ENCODE measurements at regions not wholly inside any gene's neighbourhood (a gene's known extent, or its start where the extent isn't known, plus 50 kb on each side); places are given as distances from the start of the nearest gene placed in this dataset.

- no peak for DNase-seq (ENCODE audit: low read depth)
- no peak overlapping the region for H3K4me3 ChIP-seq (ENCODE audit: low read depth, low read length)
- TF ChIP-seq MAX (IDR thresholded peaks at IDR 0.05; ENCODE audit: low read depth, low read length) (no peak), POLR2A (IDR thresholded peaks at IDR 0.05; ENCODE audit: extremely low read depth, insufficient read length) (no peak), MYC (IDR thresholded peaks at IDR 0.05; ENCODE audit: low read depth, low read length) (no peak), CTCF (IDR thresholded peaks at IDR 0.05; ENCODE audit: low read depth, low read length) (no peak)
Measured at GRCh38 chr6:139858429-139858828, 484.0 kb upstream of the CITED2 start.

- TF ChIP-seq CTCF (IDR thresholded peaks at IDR 0.05; ENCODE audit: low read depth, low read length) (no peak), MYC (IDR thresholded peaks at IDR 0.05; ENCODE audit: low read depth, low read length) (no peak), POLR2A (IDR thresholded peaks at IDR 0.05; ENCODE audit: extremely low read depth, insufficient read length) (no peak), MAX (IDR thresholded peaks at IDR 0.05; ENCODE audit: low read depth, low read length) (no peak)
- no peak overlapping the region for H3K4me3 ChIP-seq (ENCODE audit: low read depth, low read length)
- DNase-seq (ENCODE audit: low read depth), result no peak
Measured at GRCh38 chr6:139857143-139857542, 482.7 kb upstream of the CITED2 start.

GRCh38 chr6:139856562-139856961 is 482.1 kb upstream of the CITED2 start:
- no peak for TF ChIP-seq POLR2A (IDR thresholded peaks at IDR 0.05; ENCODE audit: extremely low read depth, insufficient read length)
- no peak for TF ChIP-seq CTCF (IDR thresholded peaks at IDR 0.05; ENCODE audit: low read depth, low read length)
- no peak for TF ChIP-seq MYC (IDR thresholded peaks at IDR 0.05; ENCODE audit: low read depth, low read length)
- TF ChIP-seq MAX (IDR thresholded peaks at IDR 0.05; ENCODE audit: low read depth, low read length), result no peak
- DNase-seq (ENCODE audit: low read depth), result no peak

GRCh38 chr6:139855671-139856311 is 481.3 kb upstream of the CITED2 start:
- no peak overlapping the region for H3K4me3 ChIP-seq (ENCODE audit: low read depth, low read length)
- DNase-seq (ENCODE audit: low read depth), result no peak

More at GRCh38 chr6:139856562-139856961, 482.1 kb upstream of the CITED2 start:
- no peak overlapping the region for H3K4me3 ChIP-seq (ENCODE audit: low read depth, low read length)

GRCh38 chr6:139853302-139853992 is 479.0 kb upstream of the CITED2 start:
- no peak overlapping the region for H3K4me3 ChIP-seq (ENCODE audit: low read depth, low read length)
- DNase-seq (ENCODE audit: low read depth), result no peak
- TF ChIP-seq MAX (IDR thresholded peaks at IDR 0.05; ENCODE audit: low read depth, low read length) (no peak), POLR2A (IDR thresholded peaks at IDR 0.05; ENCODE audit: extremely low read depth, insufficient read length) (no peak), MYC (IDR thresholded peaks at IDR 0.05; ENCODE audit: low read depth, low read length) (no peak), CTCF (IDR thresholded peaks at IDR 0.05; ENCODE audit: low read depth, low read length) (no peak)

More at GRCh38 chr6:139855671-139856311, 481.3 kb upstream of the CITED2 start:
- no peak for TF ChIP-seq MYC (IDR thresholded peaks at IDR 0.05; ENCODE audit: low read depth, low read length)
- no peak for TF ChIP-seq POLR2A (IDR thresholded peaks at IDR 0.05; ENCODE audit: extremely low read depth, insufficient read length)
- no peak for TF ChIP-seq CTCF (IDR thresholded peaks at IDR 0.05; ENCODE audit: low read depth, low read length)
- no peak for TF ChIP-seq MAX (IDR thresholded peaks at IDR 0.05; ENCODE audit: low read depth, low read length)
